ENCODE measurements at regions not wholly inside any gene's neighbourhood (a gene's known extent, or its start where the extent isn't known, plus 50 kb on each side); places are given as distances from the start of the nearest gene placed in this dataset.
"Not testable (repeated sequence)": the region's sequence is repeated elsewhere in the genome, so short reads cannot be mapped to it uniquely, and the experiment has no call there.

DNA sequence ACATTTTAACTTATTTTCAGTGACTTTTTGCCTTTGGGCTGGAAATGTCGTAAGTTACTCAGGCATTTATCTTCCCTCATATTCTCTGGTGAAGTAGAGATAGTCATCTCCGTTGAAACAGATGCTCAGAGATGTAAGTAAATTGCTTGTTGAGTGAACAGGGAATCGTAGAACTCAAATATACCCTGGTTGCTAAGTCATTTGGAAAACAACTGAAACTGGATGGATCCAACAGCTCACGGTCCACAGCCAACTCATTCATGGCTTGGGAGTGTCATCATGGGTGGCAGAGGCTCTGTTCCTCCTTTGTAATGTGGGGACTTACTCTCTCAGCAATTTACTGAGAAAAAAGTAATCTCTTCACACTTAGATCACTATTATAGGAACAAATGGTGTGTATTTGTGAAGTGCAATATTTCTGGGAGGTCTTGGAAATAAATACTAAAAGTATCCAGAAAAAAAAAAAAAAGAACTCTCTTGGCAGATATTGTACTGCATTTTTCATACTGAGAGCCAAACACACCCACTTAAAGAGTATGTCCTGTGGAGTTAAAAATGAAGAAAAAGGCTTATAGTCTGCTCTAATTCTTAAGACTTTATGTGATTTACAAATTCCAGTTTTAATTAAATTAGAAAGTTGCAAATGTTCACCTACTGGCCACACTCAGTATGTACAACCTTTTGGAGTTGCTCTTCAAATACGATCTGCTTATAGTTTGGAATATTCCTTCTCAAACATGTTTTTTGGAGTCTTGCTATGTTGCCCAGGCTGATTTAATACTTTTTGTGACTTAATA, 107.4 kb downstream of the LEPR start:
- FAIRE-seq: no peak

DNA sequence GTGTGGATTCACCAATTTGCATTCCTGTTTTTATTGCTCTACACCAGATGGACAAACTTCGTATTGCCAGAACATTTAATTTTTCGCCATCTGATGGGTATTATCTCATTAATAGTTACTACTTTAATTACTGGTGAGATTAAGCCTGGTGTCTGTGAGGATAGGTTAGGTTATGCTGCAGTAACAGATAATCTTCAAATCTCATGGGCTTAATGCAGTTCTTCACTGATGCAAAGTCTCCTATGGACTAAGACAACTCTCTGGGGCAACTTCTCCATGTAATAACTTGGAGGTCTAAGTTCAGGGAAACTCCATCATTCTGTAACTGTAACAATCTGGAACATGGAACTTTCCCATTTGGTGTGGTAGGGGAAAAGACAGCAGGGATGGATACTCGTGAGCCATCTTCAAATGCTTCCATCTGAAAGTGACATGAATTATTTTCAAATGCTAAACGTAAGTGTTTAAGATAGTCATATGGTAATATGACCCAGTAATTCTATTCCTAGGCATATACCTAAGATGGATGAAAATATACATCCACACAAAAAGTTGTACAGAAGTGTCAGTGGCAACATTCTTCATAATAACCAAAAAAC, 111.6 kb downstream of the LEPR start:
- no peak for FAIRE-seq

DNA sequence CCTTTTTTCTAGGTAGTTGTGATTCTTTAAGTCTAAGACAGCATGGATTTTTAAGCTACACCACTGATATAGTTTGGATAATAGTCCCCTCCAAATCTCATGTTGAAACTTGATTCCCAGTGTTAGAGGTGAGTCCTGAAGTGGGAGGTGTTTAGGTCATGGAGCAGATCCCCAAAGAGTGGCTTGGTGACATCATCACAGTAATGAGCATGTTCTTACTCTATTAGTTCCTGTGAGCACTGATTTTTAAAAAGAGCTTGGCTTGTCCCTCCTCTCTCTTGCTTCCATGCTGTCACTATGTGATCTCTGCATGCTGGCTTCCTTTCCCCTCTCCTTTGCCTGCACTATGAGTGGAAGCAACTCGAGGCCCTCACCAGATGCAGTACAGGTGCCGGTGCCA, 115.5 kb downstream of the LEPR start:
- FAIRE-seq: no peak

DNA sequence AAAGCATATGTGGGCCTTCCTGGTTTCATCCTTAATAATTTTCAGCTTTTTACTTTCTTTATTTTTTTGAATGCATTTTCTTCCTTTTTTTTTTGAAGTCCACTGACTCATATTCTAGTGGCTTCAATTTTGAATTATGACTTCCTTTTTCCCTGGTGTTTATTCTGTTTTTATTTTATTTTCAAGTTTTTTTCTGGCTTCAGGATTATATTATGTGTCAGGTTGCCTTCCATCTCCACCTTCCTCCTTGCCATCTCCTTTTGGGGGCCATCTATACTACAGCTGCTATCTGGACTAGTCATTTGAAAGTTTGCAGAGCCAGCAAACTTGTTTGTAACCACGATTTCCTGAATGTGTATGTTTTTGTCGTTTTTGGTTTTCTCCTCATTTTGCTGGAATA, 117.6 kb downstream of the LEPR start:
- FAIRE-seq: no peak

DNA sequence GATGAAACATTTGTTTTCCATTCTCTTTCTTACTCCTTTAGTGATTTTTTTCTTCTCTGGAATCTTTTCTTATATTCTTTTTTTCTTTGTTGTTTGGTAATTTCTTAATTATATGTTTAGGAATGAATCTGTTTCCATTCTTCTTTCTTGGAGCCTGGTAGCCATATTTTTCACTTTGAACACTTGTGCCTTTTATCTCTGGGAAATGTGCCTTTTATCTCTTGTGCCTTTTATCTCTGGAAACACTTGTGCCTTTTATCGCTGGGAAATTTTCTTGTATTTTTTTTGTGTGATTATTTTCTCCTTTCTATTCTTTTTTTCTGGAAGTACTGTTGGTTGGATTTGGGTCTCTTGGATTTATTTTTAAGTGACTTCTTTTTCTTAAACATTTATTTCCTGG, 118.2 kb downstream of the LEPR start:
- FAIRE-seq: no peak

DNA sequence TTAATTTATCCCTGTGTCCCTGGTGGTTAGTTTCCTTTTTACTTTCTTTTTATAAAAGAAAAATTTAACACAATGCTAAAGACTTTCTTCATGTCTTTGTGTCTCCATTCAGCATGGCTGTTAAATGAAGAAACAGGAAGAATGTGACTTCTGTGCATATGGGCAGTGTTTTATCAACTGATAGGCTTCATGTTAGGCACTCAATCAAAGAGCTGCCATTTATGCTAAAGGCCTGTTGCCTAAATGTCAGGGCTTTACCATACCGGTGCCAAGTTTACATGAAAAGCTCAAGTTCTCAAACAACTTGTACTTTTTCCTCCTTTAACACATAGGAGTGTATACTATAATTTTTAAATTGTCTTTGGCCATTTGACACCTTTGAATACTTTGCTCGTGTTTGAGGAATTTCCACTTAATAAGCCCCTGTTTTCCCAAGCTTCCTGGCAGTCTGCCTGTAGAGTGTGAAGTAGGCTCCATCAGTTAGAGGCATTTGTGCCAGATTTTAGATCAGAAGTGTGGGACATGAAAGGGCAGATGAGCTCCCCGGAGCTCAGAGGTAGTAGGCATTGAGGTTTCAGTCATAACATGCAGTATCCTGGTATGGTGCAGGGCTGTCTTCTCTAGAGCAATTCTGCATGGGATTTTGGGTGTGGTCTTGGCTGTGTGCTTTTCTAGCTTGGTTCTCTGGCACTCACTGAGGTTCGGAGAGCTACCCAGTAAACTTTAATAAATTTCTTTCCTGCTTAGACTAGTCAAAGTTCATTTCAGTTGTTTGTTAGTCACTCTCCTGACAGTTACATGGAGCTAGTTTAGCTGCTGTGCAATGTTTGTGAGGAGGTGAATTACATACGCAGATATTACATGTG, 119.0 kb downstream of the LEPR start:
- no peak for FAIRE-seq

DNA sequence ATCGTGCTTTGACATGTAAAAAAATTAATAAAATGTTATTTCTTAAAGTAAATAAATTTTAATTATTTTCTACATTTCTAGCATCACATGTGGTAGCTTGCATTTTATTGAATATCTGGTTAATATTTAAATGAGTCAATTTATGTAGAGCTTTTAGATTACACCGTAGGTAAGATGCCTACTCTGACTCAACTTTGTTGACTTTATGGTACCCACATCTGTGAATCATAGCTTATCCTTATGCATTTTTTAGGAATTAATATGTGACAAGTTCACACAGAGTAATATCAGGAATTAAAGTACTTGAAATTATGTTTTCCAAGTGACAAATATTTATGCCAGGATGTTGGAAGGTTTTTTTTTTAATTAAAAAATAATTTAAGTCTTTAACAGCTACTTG, 120.7 kb downstream of the LEPR start:
- FAIRE-seq: no peak

DNA sequence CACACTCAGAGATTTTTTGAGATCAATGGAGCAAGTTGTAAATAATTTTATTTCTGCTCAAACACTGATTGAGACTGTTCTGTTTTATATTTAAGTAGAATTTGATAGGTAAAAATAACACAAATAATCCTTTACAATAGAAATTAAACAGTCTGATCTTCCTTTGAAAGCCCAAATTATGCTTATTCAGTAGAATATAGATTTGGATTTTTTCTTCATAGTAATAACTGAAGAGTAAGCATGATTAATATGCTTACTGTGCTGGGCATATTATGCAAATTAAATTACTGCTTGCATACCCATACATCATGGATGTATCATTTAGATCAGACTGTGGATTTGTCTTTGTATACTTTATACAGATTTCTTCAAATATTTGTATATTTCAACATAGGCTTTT, 121.4 kb downstream of the LEPR start:
- FAIRE-seq: no peak

DNA sequence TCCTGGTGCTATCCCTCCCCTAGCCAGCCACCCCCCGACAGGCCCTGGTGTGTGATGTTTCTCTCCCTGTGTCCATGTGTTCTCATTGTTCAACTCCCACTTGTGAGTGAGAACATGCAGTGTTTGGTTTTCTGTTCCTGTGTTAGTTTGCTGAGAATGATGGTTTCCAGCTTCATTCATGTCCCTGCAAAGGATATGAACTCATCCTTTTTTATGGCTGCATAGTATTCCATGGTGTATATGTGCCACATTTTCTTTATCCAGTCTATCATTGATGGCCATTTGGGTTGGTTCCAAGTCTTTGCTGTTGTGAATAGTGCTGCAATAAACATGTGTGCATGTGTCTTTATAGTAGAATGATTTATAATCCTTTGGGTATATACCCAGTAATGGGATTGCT, 122.1 kb downstream of the LEPR start:
- FAIRE-seq: not testable (repeated sequence)

DNA sequence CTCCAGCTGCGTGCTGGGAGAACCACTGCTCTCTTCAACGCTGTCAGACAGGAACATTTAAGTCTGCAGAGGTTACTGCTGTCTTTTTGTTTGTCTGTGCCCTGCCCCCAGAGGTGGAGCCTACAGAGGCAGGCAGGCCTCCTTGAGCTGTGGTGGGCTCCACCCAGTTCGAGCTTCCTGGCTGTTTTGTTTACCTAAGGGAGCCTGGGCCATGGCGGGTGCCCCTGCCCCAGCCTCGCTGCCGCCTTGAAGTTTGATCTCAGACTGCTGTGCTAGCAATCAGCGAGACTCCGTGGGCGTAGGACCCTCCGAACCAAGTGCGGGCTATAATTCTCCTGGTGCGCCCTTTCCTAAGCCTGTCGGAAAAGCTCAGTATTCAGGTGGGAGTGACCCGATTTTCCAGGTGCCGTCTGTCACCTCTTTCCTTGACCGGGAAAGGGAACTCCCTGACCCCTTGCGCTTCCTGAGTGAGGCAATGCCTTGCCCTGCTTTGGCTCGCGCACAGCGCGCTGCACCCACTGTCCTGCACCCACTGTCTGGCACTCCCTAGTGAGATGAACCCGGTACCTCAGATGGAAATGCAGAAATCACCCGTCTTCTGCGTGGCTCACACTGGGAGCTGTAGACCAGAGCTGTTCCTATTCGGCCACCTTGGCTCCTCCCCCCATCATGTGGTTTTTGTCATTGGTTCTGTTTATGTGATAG, 130.0 kb downstream of the LEPR start:
- not testable (repeated sequence) for FAIRE-seq

DNA sequence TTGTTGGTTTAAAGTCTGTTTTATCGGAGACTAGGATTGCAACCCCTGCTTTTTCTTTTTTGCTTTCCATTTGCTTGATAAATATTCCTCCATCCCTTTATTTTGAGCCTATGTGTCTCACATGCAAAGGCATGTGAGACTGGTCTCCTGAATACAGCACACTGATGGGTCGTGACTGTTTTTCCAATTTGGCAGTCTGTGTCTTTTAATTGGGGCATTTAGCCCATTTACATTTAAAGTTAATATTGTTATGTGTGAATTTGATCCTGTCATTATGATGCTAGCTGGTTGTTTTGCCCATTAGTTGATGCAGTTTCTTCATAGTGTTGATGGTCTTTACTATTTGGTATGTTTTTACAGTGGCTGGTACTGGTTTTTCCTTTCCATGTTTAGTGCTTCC, 132.0 kb downstream of the LEPR start:
- FAIRE-seq: not testable (repeated sequence)

DNA sequence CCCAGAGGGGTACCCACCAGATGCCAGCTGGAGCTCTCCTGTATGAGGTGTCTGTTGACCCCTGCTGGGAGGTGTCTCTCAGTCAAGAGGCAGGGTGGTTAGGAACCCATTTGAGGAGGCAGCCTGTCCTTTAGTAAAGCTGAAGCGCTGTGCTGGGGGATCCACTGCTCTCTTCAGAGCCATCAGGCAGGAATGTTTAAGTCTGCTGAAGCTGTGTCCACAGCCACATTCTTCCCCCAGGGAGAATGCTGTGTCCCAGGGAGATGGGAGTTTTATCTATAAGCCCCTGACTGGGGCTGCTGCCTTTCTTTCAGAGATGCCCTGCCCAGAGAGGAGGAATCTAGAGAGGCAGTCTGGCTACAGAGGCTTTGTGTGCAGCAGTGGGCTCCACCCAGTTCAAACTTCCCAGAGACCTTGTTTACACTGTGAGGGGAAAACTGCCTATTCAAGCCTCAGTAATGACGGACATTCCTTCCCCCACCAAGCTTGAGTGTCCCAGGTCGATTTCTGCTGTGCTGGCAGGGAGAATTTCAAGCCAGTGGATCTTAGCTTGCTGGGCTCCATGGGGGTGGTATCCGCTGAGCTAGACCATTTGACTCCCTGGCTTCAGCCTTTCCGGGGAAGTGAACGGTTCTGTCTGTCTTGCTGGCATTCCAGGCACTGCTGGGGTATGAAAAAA, 133.8 kb downstream of the LEPR start:
- not testable (repeated sequence) for FAIRE-seq

DNA sequence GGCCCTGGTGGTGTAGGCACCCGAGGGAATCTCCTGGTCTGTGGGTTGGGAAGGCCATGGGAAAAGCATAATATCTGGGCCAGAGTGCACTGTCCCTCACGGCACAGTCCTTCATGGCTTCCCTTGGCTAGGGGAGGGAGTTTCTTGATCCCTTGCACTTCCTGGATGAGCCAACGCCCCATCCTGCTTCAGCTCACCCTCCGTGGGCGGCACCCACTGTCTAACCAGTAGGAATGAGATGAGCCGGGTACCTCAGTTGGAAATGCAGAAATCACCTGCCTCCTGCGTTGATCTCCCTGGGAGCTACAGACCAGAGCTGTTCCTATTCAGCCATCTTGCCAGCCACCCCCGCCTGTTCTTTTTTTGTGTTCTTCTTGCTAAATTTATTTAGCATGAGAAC, 134.4 kb downstream of the LEPR start:
- no peak for FAIRE-seq

DNA sequence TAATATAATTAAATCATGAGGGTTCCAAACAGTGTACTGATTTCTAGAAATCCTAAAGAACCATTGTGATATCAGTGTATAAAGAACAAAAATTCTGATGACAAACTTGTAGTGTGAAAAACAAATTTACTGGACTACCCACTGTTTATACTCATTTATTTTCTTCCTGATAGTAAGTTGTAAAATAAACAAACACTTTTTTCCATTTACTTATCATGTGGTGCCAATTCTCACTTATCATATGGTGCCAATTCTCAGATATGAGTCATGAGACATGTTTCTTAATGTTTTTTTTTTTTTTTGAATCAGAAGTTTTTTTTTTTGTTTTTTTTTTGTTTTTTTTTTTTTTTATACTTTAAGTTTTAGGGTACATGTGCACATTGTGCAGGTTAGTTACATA, 137.7 kb downstream of the LEPR start:
- FAIRE-seq: no peak

DNA sequence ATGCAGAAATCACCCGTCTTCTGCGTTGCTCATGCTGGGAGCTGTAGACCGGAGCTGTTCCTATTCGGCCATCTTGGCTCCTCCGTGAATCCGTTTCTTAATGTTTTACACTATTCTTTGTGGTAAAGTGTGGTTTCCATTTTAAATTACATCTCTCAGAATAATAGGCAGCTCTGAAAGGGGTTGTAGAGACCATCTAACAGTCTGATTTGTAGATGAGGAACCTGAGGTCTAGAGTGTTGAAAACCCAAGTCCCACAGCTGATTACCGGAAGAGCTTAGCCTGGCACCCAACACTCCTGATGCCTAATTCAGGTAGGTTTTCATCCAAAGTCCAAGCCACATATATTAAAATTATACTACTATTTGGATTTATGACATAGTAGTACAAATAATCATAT, 144.0 kb downstream of the LEPR start:
- no peak for FAIRE-seq

DNA sequence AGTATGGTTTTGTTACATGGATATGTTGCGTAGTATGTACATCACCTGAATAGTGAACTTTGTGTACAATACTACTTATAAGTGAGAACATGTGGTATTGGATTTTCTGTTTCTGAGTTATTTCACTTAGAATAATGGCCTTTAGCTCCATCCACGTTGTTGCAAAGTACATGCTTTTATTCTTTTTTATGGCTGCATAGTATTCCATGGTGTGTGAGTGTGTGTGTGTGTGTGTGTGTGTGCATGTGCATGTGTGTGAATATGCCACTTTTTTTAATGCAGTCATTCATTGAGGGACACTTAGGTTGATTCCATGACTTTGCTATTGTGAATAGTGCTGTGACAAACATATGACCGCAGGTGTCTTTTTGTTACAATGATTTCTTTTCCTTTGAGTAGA, 147.8 kb downstream of the LEPR start:
- FAIRE-seq: no peak

DNA sequence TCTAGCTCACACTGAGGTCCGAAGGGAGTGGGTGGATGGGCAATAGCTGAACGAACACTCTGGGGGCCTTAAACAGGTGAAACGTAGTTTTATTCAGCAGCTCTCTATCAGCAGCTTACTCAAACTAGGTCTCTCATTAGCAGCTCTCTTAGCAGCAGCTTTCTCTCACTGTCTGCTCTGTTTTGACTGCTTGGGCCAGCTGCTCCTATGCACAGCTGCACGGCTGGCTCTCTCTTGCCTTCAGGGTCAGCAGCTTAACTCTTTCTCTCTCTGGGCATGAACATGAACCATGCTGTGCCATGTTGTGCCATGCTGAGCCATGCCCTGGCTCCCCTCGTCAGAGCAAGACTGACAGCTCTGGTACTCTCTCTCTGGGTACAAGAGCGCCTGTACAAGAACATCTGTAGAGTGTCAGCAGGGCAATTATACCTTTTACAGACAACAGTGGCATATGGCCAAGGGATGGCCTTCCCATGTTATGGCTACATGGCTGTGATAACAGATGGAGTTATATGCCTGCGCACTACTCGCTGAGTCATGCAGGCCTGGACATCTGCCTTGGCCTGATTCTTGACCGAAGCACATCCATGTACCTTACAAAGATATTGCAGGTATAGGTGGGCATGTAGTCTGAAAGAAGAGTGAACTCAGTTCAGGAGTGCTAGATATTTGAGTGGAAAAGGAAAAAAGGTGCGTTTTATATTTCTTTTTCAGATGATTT, 152.4 kb downstream of the LEPR start:
- FAIRE-seq: no peak

DNA sequence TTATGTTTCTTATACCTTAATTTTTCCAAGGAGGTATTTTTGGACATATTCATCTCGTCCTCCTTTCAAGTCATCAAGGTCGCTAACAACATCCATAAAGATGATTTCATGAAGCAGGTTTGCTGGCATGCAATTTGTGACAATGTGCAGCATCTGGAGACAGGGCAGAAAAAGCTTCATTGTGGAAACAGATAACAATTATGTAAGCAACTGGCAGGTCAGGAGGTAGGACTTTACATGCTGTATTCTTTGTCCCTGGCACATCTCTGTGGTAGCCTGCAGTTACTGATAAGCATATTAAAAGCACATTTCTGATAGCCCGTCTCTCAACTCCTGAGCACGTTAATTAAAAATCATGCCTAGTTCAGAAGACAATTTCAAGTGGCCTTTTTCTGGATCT, 156.8 kb downstream of the LEPR start:
- FAIRE-seq: no peak

DNA sequence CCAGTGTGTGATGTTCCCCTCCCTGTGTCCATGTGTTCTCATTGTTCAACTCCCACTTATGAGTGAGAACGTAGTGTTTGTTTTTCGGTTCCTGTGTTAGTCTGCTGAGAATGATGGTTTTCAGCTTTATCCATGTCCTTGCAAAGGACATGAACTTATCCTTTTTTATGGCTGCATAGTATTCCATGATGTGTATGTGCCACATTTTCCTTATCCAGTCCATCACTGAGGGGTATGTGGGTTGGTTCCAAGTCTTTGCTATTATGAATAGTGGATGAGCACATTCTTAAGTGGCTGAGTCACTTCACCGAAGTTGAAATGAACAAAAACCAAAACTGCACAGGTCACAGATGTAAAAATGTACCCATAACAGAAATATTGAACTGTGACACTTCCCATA, 157.5 kb downstream of the LEPR start:
- not testable (repeated sequence) for FAIRE-seq

DNA sequence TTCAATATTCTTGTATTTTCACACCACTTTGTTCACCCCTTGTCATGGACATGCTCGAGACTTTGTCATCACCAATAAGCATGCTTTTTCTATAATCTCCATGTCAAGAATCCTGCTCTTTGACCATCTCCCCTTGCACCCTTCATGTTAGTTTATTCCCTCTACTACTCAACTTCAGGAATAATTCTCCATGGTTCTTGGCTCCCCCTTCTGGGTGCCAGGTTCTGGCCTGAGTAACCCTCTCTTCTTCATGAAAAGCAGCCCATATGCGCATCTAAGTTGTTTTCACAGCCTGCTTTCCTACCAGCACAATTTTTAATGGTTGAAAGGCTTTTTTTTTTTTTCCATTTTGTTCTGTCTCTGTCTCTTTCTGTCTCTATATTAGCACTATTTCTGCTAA, 160.7 kb downstream of the LEPR start:
- no peak for FAIRE-seq

DNA sequence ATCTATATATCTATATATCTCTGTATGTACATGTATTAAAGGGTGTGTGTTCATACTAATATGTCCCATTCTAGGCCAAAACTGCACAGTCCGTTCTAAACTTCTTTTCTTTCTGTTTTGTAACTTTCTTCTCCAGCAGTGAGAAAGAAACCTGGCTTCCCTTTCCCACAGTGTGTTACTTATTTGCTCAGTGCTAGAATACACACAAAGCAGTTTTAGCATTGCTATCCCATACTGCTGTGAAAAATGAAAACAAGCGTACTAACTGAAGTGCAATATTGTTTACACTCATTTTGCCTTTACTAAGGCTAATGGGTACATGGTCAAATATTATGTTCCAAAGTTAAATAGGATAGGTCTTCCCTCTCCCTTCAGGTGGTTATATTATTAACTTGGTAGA, 163.9 kb downstream of the LEPR start:
- FAIRE-seq: no peak

DNA sequence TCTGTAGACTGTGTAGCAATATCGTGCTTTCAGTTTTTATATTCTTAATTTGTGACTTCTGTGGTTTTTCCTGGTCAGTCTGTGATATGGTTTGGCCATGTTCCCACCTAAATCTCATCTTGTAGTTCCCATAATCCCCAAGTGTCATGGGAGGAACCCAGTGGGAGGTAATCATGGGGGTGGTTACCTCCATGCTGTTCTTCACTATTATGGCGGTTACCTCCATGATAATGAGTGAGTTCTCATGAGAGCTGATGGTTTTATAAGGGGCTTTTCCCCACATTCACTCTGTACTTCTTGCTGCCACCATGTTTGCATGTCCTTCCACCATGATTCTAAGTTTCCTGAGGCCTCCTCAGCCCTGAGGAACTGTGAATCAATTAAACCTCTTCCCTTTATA, 169.8 kb downstream of the LEPR start:
- FAIRE-seq: no peak

All from colon (tissue), 2 donors.